ELF-1 (cell line): ENCODE measurements at regions not wholly inside any gene's neighbourhood (a gene's known extent, or its start where the extent isn't known, plus 50 kb on each side); places are given as distances from the start of the nearest gene placed in this dataset.

Source experiments
- DNase-seq: peaks from one replicate; pipeline ENCODE4 v3.0.0-alpha.2; 2016; ENCODE audit warnings: low read depth, low spot score

- DNase-seq = no peak
Observed at GRCh38 chr12:105949391-105949790, 189.4 kb downstream of the NUAK1 start.

GRCh38 chr12:105951732-105952131, 187.0 kb downstream of the NUAK1 start:
- DNase-seq = no peak

GRCh38 chr12:105954951-105955931, 183.5 kb downstream of the NUAK1 start:
- DNase-seq = no peak

GRCh38 chr12:105955976-105956375, 182.8 kb downstream of the NUAK1 start:
- DNase-seq = no peak

GRCh38 chr12:105956662-105957457, 181.9 kb downstream of the NUAK1 start:
- DNase-seq = no peak

- no peak for DNase-seq
Observed at GRCh38 chr12:105960319-105961083, 178.3 kb downstream of the NUAK1 start.

GRCh38 chr12:105961821-105962671, 176.7 kb downstream of the NUAK1 start:
- DNase-seq = no peak

GRCh38 chr12:105967038-105967776, 171.5 kb downstream of the NUAK1 start:
- no peak for DNase-seq

- no peak for DNase-seq
Observed at GRCh38 chr12:105968025-105968424, 170.7 kb downstream of the NUAK1 start.

- DNase-seq = no peak
Observed at GRCh38 chr12:105970885-105971284, 167.9 kb downstream of the NUAK1 start.

- DNase-seq = no peak
Observed at GRCh38 chr12:105974738-105975137, 164.0 kb downstream of the NUAK1 start.

- DNase-seq = no peak
Observed at GRCh38 chr12:105975351-105975750, 163.4 kb downstream of the NUAK1 start.

- DNase-seq = no peak
Observed at GRCh38 chr12:105977236-105977635, 161.5 kb downstream of the NUAK1 start.

- no peak for DNase-seq
Observed at GRCh38 chr12:105977652-105978051, 161.1 kb downstream of the NUAK1 start.

GRCh38 chr12:105978276-105978675, 160.5 kb downstream of the NUAK1 start:
- no peak for DNase-seq

GRCh38 chr12:105978686-105979085, 160.1 kb downstream of the NUAK1 start:
- no peak for DNase-seq

GRCh38 chr12:105980085-105980484, 158.7 kb downstream of the NUAK1 start:
- no peak for DNase-seq

GRCh38 chr12:105980533-105980932, 158.2 kb downstream of the NUAK1 start:
- DNase-seq = no peak

- no peak for DNase-seq
Observed at GRCh38 chr12:105982022-105982421, 156.7 kb downstream of the NUAK1 start.
